ENCODE measurements at regions not wholly inside any gene's neighbourhood (a gene's known extent, or its start where the extent isn't known, plus 50 kb on each side); places are given as distances from the start of the nearest gene placed in this dataset.

GRCh38 chr18:25451077-25451658 is 99.2 kb upstream of the ZNF521 start:
- in situ Hi-C loops (cut with MboI; ENCODE audit: low pct_unique_long_range_greater_than_20kb, low sequenced_read_pairs, unreplicated experiment), result no loop called here
- DNase-seq (ENCODE audit: low spot score), result no peak
- no peak for TF ChIP-seq CTCF (IDR thresholded peaks at IDR 0.05; ENCODE audit: extremely low read depth, insufficient read depth, missing control alignments)

- TF ChIP-seq CTCF (IDR thresholded peaks at IDR 0.05; ENCODE audit: extremely low read depth, insufficient read depth, missing control alignments), result no peak
- DNase-seq (ENCODE audit: low spot score), result no peak
- in situ Hi-C loops (cut with MboI; ENCODE audit: low pct_unique_long_range_greater_than_20kb, low sequenced_read_pairs, unreplicated experiment), result no loop called here
These were observed 97.1 kb upstream of the ZNF521 start for GRCh38 chr18:25449046-25449445.

GRCh38 chr18:25446972-25447371 is 95.0 kb upstream of the ZNF521 start:
- DNase-seq (ENCODE audit: low spot score), result no peak
- in situ Hi-C loops (cut with MboI; ENCODE audit: low pct_unique_long_range_greater_than_20kb, low sequenced_read_pairs, unreplicated experiment), result no loop called here
- TF ChIP-seq CTCF (IDR thresholded peaks at IDR 0.05; ENCODE audit: extremely low read depth, insufficient read depth, missing control alignments), result no peak

GRCh38 chr18:25445430-25445829 is 93.5 kb upstream of the ZNF521 start:
- no peak for TF ChIP-seq CTCF (IDR thresholded peaks at IDR 0.05; ENCODE audit: extremely low read depth, insufficient read depth, missing control alignments)
- in situ Hi-C loops (cut with MboI; ENCODE audit: low pct_unique_long_range_greater_than_20kb, low sequenced_read_pairs, unreplicated experiment), result no loop called here
- no peak for DNase-seq (ENCODE audit: low spot score)

GRCh38 chr18:25443776-25444175 is 91.8 kb upstream of the ZNF521 start:
- no peak for DNase-seq (ENCODE audit: low spot score)
- in situ Hi-C loops (cut with MboI; ENCODE audit: low pct_unique_long_range_greater_than_20kb, low sequenced_read_pairs, unreplicated experiment), result no loop called here
- no peak for TF ChIP-seq CTCF (IDR thresholded peaks at IDR 0.05; ENCODE audit: extremely low read depth, insufficient read depth, missing control alignments)

GRCh38 chr18:25435149-25435782 is 83.3 kb upstream of the ZNF521 start:
- in situ Hi-C loops (cut with MboI; ENCODE audit: low pct_unique_long_range_greater_than_20kb, low sequenced_read_pairs, unreplicated experiment), result no loop called here
- DNase-seq (ENCODE audit: low spot score), result no peak
- TF ChIP-seq CTCF (IDR thresholded peaks at IDR 0.05; ENCODE audit: extremely low read depth, insufficient read depth, missing control alignments), result no peak

Measured in GM13977 (cell line).